ENCODE measurements at regions not wholly inside any gene's neighbourhood (a gene's known extent, or its start where the extent isn't known, plus 50 kb on each side); places are given as distances from the start of the nearest gene placed in this dataset.
"Not testable (repeated sequence)": the region's sequence is repeated elsewhere in the genome, so short reads cannot be mapped to it uniquely, and the experiment has no call there.

GRCh38 chr12:5171701-5172100, 128.0 kb downstream of the KCNA5 start:
- Mint-ChIP-seq H3K27ac (peak overlapping the region; percentile 29; the same call in 1 of the 2 replicates), H3K36me3 (ENCODE audit: low read depth) (no peaks in the 10 kb centered on the region), H3K4me3 (peak overlapping the region; percentile 9), H3K9me3 (no peaks in the 10 kb centered on the region), H3K4me1 (ENCODE audit: low read depth) (peaks cover 72% of the 10 kb centered on the region), H3K27me3 (ENCODE audit: insufficient read depth) (peaks cover 3% of the 10 kb centered on the region; the same call in 1 of the 2 replicates)
- peak; percentile 86 for TF ChIP-seq CTCF (IDR thresholded peaks at IDR 0.05)
- DNase-seq = peak; percentile 69

- peak overlapping the region; percentile 5; the same call in 1 of the 2 replicates for H3K4me3 Mint-ChIP-seq
- DNase-seq = no peak
- no peak for TF ChIP-seq CTCF (IDR thresholded peaks at IDR 0.05)
- peaks cover 3% of the 10 kb centered on the region; the same call in 1 of the 2 replicates for H3K27me3 Mint-ChIP-seq (ENCODE audit: insufficient read depth)
- peaks cover 61% of the 10 kb centered on the region for H3K4me1 Mint-ChIP-seq (ENCODE audit: low read depth)
- H3K36me3 Mint-ChIP-seq (ENCODE audit: low read depth) = no peaks in the 10 kb centered on the region
- H3K9me3 Mint-ChIP-seq = no peaks in the 10 kb centered on the region
- H3K27ac Mint-ChIP-seq = no peak overlapping the region
These were observed 129.2 kb downstream of the KCNA5 start for GRCh38 chr12:5172886-5173285.

- DNase-seq = peak; percentile 25
- peaks cover 3% of the 10 kb centered on the region; the same call in 1 of the 2 replicates for H3K27me3 Mint-ChIP-seq (ENCODE audit: insufficient read depth)
- H3K36me3 Mint-ChIP-seq (ENCODE audit: low read depth) = no peaks in the 10 kb centered on the region
- H3K4me1 Mint-ChIP-seq (ENCODE audit: low read depth) = peaks cover 54% of the 10 kb centered on the region
- H3K9me3 Mint-ChIP-seq = no peaks in the 10 kb centered on the region
- H3K27ac Mint-ChIP-seq = no peak overlapping the region
- TF ChIP-seq CTCF (IDR thresholded peaks at IDR 0.05) = no peak
- peak overlapping the region; percentile 5; the same call in 1 of the 2 replicates for H3K4me3 Mint-ChIP-seq
These were observed 129.9 kb downstream of the KCNA5 start for GRCh38 chr12:5173511-5174011.

- not testable (repeated sequence) for H3K9me3 Mint-ChIP-seq; H3K4me3 Mint-ChIP-seq; DNase-seq; H3K27ac Mint-ChIP-seq; H3K27me3 Mint-ChIP-seq (ENCODE audit: insufficient read depth); H3K36me3 Mint-ChIP-seq (ENCODE audit: low read depth)
- peaks cover 40% of the 10 kb centered on the region for H3K4me1 Mint-ChIP-seq (ENCODE audit: low read depth)
These were observed 131.7 kb downstream of the KCNA5 start for GRCh38 chr12:5175415-5175814.

GRCh38 chr12:5176036-5176435, 132.4 kb downstream of the KCNA5 start:
- Mint-ChIP-seq H3K4me3 (no peak overlapping the region), H3K36me3 (ENCODE audit: low read depth) (no peaks in the 10 kb centered on the region), H3K27ac (no peak overlapping the region), H3K4me1 (ENCODE audit: low read depth) (peaks cover 34% of the 10 kb centered on the region), H3K9me3 (no peaks in the 10 kb centered on the region), H3K27me3 (ENCODE audit: insufficient read depth) (peaks cover 3% of the 10 kb centered on the region; the same call in 1 of the 2 replicates)
- DNase-seq = no peak
- TF ChIP-seq CTCF (IDR thresholded peaks at IDR 0.05) = no peak

GRCh38 chr12:5177096-5177495, 133.4 kb downstream of the KCNA5 start:
- H3K4me1 Mint-ChIP-seq (ENCODE audit: low read depth) = peaks cover 23% of the 10 kb centered on the region
- H3K27ac Mint-ChIP-seq = no peak overlapping the region
- H3K36me3 Mint-ChIP-seq (ENCODE audit: low read depth) = no peaks in the 10 kb centered on the region
- no peak for TF ChIP-seq CTCF (IDR thresholded peaks at IDR 0.05)
- peaks cover 3% of the 10 kb centered on the region; the same call in 1 of the 2 replicates for H3K27me3 Mint-ChIP-seq (ENCODE audit: insufficient read depth)
- H3K4me3 Mint-ChIP-seq = no peak overlapping the region
- no peak for DNase-seq
- H3K9me3 Mint-ChIP-seq = no peaks in the 10 kb centered on the region
